Sigmoid colon (tissue), 6 donors: ENCODE measurements at regions not wholly inside any gene's neighbourhood (a gene's known extent, or its start where the extent isn't known, plus 50 kb on each side); places are given as distances from the start of the nearest gene placed in this dataset.

Experiments
- DNase-seq: peaks from one replicate; pipeline ENCODE4 v3.0.0-alpha.2; 2019
- H3K27ac ChIP-seq, 4 donors: fragments of 200-600 bp; sonication (generic); one replicate each; pipeline ENCODE4 v1.5.1; 2016 to 2019; ENCODE audit warnings: mild to moderate bottlenecking in 1 of 4
- H3K27me3 ChIP-seq, 3 donors: fragments of 200-600 bp; sonication (generic); one replicate each; pipeline ENCODE4 v1.5.1; 2019; ENCODE audit warnings: mild to moderate bottlenecking in 1 of 3
- H3K36me3 ChIP-seq, 4 donors: fragments of 200-600 bp; sonication (generic); one replicate each; pipeline ENCODE4 v1.5.1; 2016 to 2019
- H3K4me1 ChIP-seq, 4 donors: fragments of 200-600 bp; sonication (generic); one replicate each; pipeline ENCODE4 v1.5.1; 2017 to 2019
- H3K4me3 ChIP-seq, 4 donors: fragments of 200-600 bp; sonication (generic); one replicate each; pipeline ENCODE4 v1.5.1; 2017 to 2019; ENCODE audit warnings: mild to moderate bottlenecking in 2 of 4, moderate library complexity in 1 of 4
- H3K9me3 ChIP-seq, 4 donors: fragments of 200-600 bp in 3 of 4; sonication (generic) in 3 of 4; one replicate each; pipeline versions ENCODE4 v1.5.1 to v1.6.1; 2013 to 2019
- EP300 ChIP-seq, 4 donors: sonication (generic); formaldehyde crosslinking; IDR thresholded peaks; one replicate each; pipeline ENCODE4 v1.6.1; 2017; ENCODE audit warnings: antibody characterized with exemption in 4 of 4
- POLR2A ChIP-seq, 2 donors: fragments of 450-650 bp; IDR thresholded peaks; one replicate each; pipeline ENCODE4 v1.6.1; 2016; ENCODE audit warnings: antibody characterized with exemption in 2 of 2, mild to moderate bottlenecking in 2 of 2, moderate library complexity in 2 of 2
- POLR2AphosphoS5 ChIP-seq, 4 donors: sonication (generic); formaldehyde crosslinking; IDR thresholded peaks; one replicate each; pipeline ENCODE4 v1.6.1; 2017; ENCODE audit warnings: antibody characterized with exemption in 4 of 4
- WGBS, 2 donors: extraction: QIAGEN DNeasy Blood & Tissue Kit; methylation state at CpG; one replicate each; pipeline ENCODE4 v1.1.7; 2013; 5-methylcytosine and 5-hydroxymethylcytosine counted together
- intact Hi-C: fragments of 100-400 bp; cut with DNase I; formaldehyde crosslinking; loops from one replicate; pipeline ENCODE4 v1.15.1; 2023
- TF ChIP-seq, protein P1 (sequence below), 4 experiments: fragments of 450-650 bp in 3 of 4; fragments of 200-600 bp in 1 of 4; IDR thresholded peaks; one replicate each; pipeline ENCODE4 v1.5.1; 2016 to 2019; ENCODE audit warnings: antibody characterized with exemption in 4 of 4, mild to moderate bottlenecking in 3 of 4, moderate library complexity in 2 of 4
- donor health status: healthy with polysubstance abuse.
- donor health status: healthy.

DNA sequence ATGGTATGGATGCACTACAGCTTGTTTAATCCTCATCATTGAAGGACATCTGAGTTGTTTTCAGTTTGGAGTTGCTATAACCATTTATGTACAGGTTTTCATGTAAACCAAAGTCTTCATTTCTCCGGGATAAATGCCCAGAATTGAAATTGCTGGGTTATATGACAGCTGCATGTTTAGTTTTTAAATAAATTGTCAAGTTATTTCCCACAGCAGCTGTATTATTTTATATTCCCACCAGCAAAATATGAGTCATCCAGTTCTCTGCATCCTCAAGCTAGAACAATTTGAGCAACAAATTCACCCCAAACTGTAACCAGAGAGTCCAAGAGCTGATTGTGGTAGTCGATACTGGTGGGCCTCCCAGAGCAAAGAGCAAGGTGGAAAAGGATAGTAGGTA, 125.6 kb upstream of the PRNP start:
- H3K4me1 ChIP-seq, result no peaks in the 10 kb centered on the region
- WGBS, 2 donors, result 67 to 74% methylated on average over 2 of the region's 2 CpGs
- H3K27ac ChIP-seq, result no peak overlapping the region
- no peak overlapping the region for H3K4me3 ChIP-seq
- TF ChIP-seq POLR2A (IDR thresholded peaks at IDR 0.05) (no peak), EP300 (IDR thresholded peaks at IDR 0.05) (no peak), POLR2AphosphoS5 (IDR thresholded peaks at IDR 0.05) (no peak)
- TF ChIP-seq, protein P1, sequence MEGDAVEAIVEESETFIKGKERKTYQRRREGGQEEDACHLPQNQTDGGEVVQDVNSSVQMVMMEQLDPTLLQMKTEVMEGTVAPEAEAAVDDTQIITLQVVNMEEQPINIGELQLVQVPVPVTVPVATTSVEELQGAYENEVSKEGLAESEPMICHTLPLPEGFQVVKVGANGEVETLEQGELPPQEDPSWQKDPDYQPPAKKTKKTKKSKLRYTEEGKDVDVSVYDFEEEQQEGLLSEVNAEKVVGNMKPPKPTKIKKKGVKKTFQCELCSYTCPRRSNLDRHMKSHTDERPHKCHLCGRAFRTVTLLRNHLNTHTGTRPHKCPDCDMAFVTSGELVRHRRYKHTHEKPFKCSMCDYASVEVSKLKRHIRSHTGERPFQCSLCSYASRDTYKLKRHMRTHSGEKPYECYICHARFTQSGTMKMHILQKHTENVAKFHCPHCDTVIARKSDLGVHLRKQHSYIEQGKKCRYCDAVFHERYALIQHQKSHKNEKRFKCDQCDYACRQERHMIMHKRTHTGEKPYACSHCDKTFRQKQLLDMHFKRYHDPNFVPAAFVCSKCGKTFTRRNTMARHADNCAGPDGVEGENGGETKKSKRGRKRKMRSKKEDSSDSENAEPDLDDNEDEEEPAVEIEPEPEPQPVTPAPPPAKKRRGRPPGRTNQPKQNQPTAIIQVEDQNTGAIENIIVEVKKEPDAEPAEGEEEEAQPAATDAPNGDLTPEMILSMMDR (IDR thresholded peaks at IDR 0.05), result no peak
- peaks cover 0 to 3% (median 0%) of the 10 kb centered on the region in 4 donors for H3K9me3 ChIP-seq
- intact Hi-C loops, result no loop called here
- no peak for DNase-seq
- H3K27me3 ChIP-seq, result no peaks in the 10 kb centered on the region
- no peaks in the 10 kb centered on the region for H3K36me3 ChIP-seq

DNA sequence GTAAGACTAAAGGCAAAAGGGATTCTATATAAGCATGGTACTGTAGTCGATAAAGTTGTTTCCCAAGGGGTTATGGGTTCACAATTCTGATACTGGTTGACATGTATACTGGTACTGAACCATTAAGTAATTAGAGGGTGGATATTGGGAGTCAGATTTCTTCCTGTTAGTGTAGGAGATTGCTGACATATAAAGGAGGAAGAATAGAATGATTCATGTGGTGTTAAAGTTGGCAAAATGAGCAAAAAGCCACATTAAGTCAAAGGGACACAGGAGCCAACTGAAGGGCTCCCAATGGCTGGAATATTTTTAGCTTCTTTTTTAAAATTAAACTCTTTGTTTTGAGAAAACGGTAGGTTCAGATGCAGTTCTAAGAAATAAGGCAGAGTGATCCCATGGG, 126.3 kb upstream of the PRNP start:
- intact Hi-C loops, result no loop called here
- DNase-seq, result no peak
- no peaks in the 10 kb centered on the region for H3K27me3 ChIP-seq
- 80 to 82% methylated on average over 2 of the region's 2 CpGs for WGBS, 2 donors
- H3K36me3 ChIP-seq, result no peaks in the 10 kb centered on the region
- H3K9me3 ChIP-seq, result peaks cover 0 to 3% (median 0%) of the 10 kb centered on the region in 4 donors
- no peak overlapping the region for H3K27ac ChIP-seq
- no peaks in the 10 kb centered on the region for H3K4me1 ChIP-seq
- no peak overlapping the region for H3K4me3 ChIP-seq
- no peak for TF ChIP-seq POLR2A (IDR thresholded peaks at IDR 0.05)
- TF ChIP-seq POLR2AphosphoS5 (IDR thresholded peaks at IDR 0.05), result no peak
- TF ChIP-seq, protein P1 (IDR thresholded peaks at IDR 0.05), result no peak
- TF ChIP-seq EP300 (IDR thresholded peaks at IDR 0.05), result no peak

DNA sequence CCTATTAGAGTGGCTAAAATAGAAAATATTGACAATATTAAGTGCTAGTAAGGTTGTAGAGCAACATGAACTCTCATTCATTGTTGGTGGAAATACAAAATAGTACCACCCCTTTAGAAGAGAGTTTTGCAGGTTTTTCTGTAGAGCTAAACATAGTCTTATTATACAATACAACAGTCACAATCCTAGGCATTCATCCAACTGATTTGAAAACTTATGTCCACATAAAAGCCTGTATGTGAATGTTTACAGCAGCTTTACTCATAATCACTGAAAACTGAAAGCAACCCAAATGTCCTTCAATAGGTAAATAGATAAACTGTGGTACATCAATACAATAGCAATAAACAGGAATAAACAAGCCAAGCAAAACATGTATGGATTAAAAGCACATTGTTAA, 127.2 kb upstream of the PRNP start:
- intact Hi-C loops, result no loop called here

DNA sequence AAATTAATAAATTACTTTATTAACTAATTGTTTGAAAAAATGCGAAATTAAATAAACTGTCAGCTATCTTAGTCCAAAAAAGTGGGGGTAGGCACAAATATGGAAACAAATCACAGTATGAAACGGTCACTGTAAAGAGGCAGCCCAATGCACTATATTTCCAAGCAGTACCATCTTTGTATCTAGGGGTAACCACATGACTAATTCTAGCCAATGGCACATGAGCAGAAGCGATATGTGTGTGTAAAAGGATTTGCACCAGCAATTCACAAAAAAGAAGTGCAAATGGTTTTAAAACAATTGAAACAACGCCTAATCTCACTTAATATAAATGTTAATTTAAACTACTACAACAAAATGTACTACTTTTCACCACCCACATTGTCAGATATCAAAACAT, 129.5 kb upstream of the PRNP start:
- Histone ChIP-seq H3K9me3 (peaks cover 0 to 3% (median 0%) of the 10 kb centered on the region in 4 donors), H3K4me3 (no peak overlapping the region), H3K27ac (no peak overlapping the region), H3K27me3 (no peaks in the 10 kb centered on the region), H3K36me3 (no peaks in the 10 kb centered on the region), H3K4me1 (no peaks in the 10 kb centered on the region)
- DNase-seq, result no peak
- 63 to 75% methylated on average over 4 of the region's 4 CpGs for WGBS, 2 donors
- intact Hi-C loops, result no loop called here
- TF ChIP-seq, protein P1 (IDR thresholded peaks at IDR 0.05), result no peak
- no peak for TF ChIP-seq EP300 (IDR thresholded peaks at IDR 0.05)
- TF ChIP-seq POLR2AphosphoS5 (IDR thresholded peaks at IDR 0.05), result no peak
- TF ChIP-seq POLR2A (IDR thresholded peaks at IDR 0.05), result no peak

More for the DNA sequence above, 127.2 kb upstream of the PRNP start:
- Histone ChIP-seq H3K27ac (no peak overlapping the region), H3K4me1 (no peaks in the 10 kb centered on the region), H3K9me3 (peaks cover 0 to 3% (median 0%) of the 10 kb centered on the region in 4 donors), H3K4me3 (no peak overlapping the region), H3K36me3 (no peaks in the 10 kb centered on the region), H3K27me3 (no peaks in the 10 kb centered on the region)
- TF ChIP-seq POLR2A (IDR thresholded peaks at IDR 0.05) (no peak), POLR2AphosphoS5 (IDR thresholded peaks at IDR 0.05) (no peak), EP300 (IDR thresholded peaks at IDR 0.05) (no peak)
- TF ChIP-seq, protein P1 (IDR thresholded peaks at IDR 0.05), result no peak
- DNase-seq, result no peak

- H3K36me3 ChIP-seq, result no peaks in the 10 kb centered on the region
- WGBS, 2 donors, result 64 to 72% methylated on average over 8 of the region's 8 CpGs
- H3K27me3 ChIP-seq, result no peaks in the 10 kb centered on the region
- intact Hi-C loops, result no loop called here
- no peak for DNase-seq
- H3K27ac ChIP-seq, result no peak overlapping the region
- TF ChIP-seq EP300 (IDR thresholded peaks at IDR 0.05) (no peak), POLR2A (IDR thresholded peaks at IDR 0.05) (no peak), POLR2AphosphoS5 (IDR thresholded peaks at IDR 0.05) (no peak)
- TF ChIP-seq, protein P1 (IDR thresholded peaks at IDR 0.05), result no peak
- no peaks in the 10 kb centered on the region for H3K4me1 ChIP-seq
- no peak overlapping the region for H3K4me3 ChIP-seq
- peaks cover 0 to 3% (median 0%) of the 10 kb centered on the region in 4 donors for H3K9me3 ChIP-seq
Measured at GRCh38 chr20:4555188-4555890, 130.9 kb upstream of the PRNP start.
